Sciatic nerve (tissue), 2 donors: ENCODE measurements at regions not wholly inside any gene's neighbourhood (a gene's known extent, or its start where the extent isn't known, plus 50 kb on each side); places are given as distances from the start of the nearest gene placed in this dataset.
A peak's percentile ranks its signal among the peaks of the same experiment; 100 is the strongest.
"Not testable (repeated sequence)": the region's sequence is repeated elsewhere in the genome, so short reads cannot be mapped to it uniquely, and the experiment has no call there.

Experiments
- ATAC-seq: fragments of 200-7000 bp; cut with Tn5 transposase; one replicate; pipeline ENCODE4 v1.9.1; 2020; ENCODE audit warnings: mild to moderate bottlenecking, moderate library complexity
- DNase-seq: peaks from one replicate; pipeline ENCODE4 v3.0.0-alpha.2; 2020; ENCODE audit warnings: low spot score
- intact Hi-C: fragments of 100-400 bp; cut with DNase I; formaldehyde crosslinking; loops from one replicate; pipeline ENCODE4 v1.14.2; 2022
- donor health status: DM: no; HTN: no; CAD: no.
- donor health status: DM: no; HTN: no; CAD: no.

DNA sequence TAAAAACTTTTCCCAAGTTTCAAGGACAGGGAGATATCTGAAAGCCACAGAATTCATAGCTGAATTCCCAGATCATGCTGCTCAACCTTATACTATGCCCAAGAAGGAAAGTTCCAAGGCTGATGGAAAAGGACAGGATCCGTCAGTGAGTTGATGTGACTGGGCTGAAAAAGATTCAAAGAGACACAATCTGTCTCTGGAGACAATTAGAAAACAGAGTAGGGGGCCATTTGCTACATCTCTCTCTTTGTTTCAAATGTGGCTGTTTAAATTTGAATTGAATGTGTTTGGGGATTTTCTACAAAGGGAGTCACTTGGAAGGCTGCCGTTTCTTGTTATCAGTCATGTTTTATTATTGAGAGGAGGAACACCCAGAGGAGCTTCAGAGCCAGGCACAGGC is 292.6 kb downstream of the NUF2 start:
- intact Hi-C loops: no loop called here
- no peak for DNase-seq
- ATAC-seq: no peak

DNA sequence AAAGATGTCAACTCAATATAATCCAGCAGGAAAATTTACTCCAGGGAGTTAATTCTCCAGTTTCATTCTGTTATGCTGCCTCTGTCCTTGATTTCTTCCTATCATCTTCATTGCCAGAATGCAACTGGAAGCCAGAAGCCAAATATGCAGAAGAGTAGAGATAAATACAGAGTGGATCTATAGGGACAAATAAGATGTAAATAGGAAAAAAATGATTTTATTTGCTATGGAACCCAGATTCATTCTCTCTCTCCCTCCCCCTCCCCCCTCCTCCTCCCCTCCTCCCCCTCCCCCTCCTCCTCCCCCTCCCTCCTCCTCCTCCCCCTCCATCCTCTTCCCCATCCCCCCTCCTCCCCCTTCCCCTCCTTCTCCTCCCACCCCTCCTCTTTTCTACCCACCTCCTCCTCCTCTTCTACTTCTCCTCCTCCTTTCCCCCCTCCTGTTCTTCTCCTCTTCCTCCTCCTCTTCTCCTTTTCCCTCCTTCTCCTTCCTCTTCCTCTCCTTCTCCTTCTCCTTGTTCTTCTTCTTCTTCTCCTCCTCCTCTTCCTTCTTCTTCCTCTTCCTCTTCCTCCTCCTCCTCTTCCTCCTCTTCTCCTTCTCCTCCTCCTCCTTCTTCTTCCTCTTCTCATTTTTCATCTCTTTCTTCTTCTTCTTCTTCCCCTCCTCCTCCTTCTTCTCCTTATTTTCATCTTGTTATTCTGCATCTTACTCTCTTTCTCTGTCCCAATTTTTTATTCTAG is 306.4 kb downstream of the NUF2 start:
- intact Hi-C loops: no loop called here
- DNase-seq: no peak
- ATAC-seq: no peak

DNA sequence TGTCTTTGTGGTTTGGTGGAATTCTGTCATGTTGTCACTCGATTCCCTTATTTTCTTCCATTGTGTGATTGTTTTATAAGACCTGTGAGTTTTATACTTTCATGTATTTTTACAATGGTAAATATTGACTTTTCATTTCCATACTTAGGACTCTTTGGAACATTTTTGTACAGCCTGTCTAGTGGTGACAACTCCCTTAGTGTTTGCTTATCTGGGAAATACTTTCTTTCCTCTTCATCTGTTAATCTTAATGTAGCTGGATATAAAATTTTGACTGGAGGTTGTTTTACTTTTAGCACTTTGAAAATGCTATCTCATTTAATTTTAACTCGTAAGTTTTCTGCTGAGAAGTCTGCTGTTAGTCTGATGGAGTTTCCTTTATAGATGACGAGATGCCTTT is 310.5 kb downstream of the NUF2 start:
- no peak for ATAC-seq
- DNase-seq: no peak
- intact Hi-C loops: no loop called here

DNA sequence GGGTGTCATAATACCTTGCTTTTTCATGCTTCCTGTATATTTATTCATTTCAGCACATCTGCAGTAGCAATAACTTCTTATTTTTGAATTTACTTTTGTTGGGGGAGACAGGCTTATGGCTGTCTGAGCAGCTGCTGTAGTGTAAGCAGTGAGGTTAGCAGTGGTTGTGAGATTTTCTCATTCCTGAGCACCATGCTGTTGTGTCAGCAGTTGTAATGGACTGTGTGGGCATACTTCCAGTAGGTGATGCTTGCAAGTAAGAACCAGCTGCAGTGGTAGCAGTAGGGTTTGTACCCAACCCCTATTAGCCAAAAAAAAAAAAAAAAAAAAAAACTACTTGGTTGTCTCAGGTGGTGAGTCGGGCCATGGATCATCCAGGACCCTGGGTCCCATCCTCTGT is 311.6 kb downstream of the NUF2 start:
- ATAC-seq: no peak

DNA sequence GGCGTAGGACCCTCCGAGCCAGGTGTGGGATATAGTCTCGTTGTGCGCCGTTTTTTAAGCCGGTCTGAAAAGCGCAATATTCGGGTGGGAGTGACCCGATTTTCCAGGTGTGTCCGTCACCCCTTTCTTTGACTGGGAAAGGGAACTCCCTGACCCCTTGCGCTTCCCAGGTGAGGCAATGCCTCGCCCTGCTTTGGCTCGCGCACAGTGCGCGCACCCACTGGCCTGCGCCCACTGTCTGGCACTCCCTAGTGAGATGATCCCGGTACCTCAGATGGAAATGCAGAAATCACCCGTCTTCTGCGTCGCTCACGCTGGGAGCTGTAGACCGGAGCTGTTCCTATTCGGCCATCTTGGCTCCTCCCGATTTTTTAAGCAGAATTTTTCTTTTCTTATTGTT is 323.9 kb downstream of the NUF2 start:
- intact Hi-C loops, DNase-seq, ATAC-seq: not testable (repeated sequence)

More for the DNA sequence above, 311.6 kb downstream of the NUF2 start:
- intact Hi-C loops: no loop called here
- DNase-seq: no peak

DNA sequence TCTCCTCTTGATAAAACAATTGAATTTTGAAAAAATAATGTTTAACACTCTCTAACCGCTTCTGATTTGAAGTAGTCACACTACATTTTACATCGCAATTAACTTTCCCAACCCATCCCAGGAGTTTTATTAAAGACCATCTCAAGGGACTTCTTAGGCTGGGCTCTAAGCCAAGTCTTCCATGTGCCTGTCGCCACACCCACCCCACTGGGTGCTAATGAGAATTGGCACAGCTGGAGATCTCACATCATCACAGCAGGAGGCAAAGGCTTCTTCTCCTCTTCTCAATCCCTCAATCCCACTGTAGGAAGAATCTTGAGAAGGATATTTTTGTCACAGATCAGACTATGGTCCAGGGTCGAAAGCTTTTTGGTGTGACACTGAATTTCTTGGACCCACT is 328.9 kb downstream of the NUF2 start:
- DNase-seq: no peak
- no peak for ATAC-seq
- intact Hi-C loops: no loop called here

DNA sequence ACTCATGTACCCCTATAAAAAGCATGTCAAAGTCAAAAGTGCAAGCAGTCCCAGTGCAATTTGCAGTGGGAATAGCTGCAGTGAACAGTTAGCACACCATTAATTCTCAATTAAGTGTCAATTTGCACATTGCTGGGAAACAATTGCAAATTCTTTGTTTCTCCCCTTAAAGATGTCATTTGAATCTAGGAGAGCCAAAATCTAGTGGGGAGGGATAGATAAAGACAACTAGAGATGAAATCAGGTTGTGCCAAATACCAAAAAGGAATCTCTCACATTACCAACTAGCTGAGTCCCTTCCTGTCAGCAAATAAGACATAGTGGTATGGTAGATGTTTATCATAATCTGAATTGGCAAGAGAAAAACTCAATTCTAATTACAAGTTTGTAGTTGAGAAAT is 330.7 kb downstream of the NUF2 start:
- no peak for ATAC-seq
- intact Hi-C loops: no loop called here
- DNase-seq: no peak

DNA sequence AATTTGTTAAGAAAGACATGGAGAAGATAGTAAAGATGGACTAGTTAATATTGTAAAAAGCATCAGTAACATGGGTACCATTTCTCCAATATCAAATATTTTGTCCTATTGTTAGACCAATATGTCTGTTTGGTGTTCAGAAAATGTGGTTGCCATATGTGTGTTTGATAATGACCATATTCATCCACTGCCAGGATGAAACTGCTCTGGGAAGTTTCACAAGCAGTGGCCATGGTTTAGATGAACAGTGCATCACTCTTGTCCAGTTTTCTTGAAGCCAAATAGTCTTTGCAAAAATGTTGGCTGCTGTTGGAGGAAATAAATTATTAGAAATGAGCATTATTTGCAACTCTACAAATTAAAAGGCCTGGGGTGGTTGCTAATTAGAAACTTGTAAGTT is 333.8 kb downstream of the NUF2 start:
- DNase-seq (no peak), ATAC-seq (no peak)
- intact Hi-C loops: no loop called here

DNA sequence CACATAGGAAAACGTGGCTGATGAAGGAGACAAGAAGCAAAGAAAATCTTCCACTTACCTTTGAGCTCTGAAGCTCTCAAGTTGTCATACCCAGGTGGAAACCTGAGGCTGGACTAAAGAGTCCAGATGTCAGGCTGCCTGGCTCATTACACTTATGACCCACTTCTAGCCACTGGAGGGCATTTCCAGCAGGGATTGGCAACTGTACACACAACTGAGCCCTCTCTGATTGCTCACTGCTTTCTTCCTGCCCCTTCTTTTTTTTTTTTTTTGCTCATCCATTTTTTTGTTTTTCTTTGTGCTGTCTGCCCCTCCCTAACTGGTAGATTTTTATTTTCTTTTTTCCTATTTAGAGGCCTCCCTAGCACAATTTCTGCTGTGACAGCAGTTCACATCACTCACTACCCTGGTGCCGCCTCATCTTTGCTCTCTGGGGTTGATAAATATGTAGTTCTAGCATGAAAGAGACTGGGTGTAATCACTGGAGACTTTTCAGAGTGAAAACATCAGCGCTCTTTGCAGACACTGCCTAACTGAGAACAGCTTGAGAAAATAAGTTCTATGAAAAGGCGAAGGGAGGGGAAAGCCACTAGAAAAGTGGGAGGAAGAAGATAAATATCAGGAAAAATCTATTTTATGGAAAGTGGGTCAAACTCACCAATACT is 334.5 kb downstream of the NUF2 start:
- ATAC-seq: peak; percentile 24
- intact Hi-C loops: no loop called here

DNA sequence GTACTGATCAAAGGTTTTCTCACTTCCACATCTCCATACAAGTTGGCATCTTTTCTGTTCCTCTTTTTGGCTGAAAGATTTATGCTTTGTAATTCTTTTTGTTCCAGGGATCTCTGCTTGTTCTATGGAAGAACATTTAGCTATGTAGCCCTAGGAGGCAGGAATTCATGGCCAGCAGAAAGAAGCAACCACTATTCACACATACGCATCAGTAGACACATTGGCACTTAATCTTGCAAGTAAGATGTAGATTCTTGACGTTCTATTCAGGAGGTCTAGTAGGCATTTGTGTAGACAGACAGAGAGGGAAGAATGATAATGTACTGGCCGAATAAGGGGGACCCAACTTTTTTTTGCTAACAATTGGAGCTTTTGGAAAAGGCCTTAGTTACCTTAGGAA is 336.0 kb downstream of the NUF2 start:
- DNase-seq (no peak), ATAC-seq (no peak)
- intact Hi-C loops: no loop called here

More for the DNA sequence above, 334.5 kb downstream of the NUF2 start:
- DNase-seq: no peak

DNA sequence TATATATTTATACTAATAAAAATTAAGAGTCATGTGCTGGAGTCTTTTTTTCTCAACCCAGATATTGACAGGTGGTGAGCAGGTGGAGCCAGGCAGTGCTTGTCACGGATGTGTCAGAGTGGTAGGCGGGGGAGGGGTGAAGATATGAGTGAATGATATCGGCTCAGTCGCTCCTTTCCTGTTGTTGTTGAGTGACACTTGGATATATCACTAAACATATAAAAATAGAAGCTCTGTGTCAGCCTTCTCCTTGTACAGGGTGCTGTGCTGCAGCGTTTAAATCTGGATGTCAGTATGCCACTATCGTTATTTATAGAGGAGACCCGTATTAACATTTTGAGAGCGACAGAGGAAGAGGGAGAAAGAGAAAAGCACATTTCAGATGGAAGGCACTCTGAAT is 339.6 kb downstream of the NUF2 start:
- no peak for DNase-seq
- intact Hi-C loops: no loop called here
- no peak for ATAC-seq

DNA sequence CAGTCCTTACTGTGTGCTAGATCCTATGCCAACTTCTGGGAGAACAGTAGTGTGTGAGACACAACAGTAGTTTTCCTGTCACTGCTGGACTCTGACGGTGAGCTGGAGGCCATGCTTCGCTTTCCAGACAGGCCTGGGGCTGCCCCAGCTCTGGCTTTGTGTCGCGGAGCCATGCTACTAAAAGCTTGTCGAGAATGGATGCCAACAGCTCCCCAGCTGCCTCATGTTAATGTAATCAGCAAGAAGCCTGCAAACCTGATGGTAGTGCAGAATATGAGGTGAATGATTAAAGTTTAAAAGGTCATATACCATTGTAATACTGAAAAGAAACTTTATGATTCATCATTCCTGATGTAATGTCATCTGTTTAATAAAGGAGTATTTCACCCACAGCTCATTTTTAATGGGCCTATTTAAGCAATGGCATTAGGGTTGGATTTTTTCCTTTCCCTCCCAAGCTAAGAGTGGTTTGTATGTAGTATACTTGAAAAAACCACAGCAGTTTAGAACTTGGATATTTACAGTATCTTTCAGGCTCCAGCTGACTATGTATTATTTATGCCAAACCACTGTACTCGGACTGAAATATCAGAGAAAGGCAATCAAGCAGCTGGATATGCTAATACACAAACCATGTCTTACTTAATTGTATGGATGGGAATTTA is 343.0 kb downstream of the NUF2 start:
- DNase-seq: no peak
- ATAC-seq: no peak
- intact Hi-C loops: no loop called here

DNA sequence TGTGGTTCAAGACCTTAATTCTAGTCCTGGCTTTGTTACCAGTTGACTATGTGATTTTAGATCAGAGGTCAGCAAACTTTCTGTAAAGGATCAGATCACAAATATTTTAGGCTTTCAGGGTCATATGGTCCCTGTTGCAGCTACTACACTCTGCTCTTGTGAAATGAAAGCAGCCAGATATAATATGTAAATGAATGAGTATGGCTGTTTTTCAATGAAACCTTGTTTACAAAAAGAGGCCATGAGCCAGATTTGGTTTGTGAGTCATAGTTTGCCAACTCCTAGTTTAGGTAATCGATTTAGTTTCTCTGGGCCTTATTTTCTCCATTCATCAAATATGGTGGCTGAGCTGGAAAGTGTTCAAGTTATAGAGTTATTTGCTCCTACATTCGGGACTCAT is 346.7 kb downstream of the NUF2 start:
- intact Hi-C loops: no loop called here
- ATAC-seq: no peak
- no peak for DNase-seq

DNA sequence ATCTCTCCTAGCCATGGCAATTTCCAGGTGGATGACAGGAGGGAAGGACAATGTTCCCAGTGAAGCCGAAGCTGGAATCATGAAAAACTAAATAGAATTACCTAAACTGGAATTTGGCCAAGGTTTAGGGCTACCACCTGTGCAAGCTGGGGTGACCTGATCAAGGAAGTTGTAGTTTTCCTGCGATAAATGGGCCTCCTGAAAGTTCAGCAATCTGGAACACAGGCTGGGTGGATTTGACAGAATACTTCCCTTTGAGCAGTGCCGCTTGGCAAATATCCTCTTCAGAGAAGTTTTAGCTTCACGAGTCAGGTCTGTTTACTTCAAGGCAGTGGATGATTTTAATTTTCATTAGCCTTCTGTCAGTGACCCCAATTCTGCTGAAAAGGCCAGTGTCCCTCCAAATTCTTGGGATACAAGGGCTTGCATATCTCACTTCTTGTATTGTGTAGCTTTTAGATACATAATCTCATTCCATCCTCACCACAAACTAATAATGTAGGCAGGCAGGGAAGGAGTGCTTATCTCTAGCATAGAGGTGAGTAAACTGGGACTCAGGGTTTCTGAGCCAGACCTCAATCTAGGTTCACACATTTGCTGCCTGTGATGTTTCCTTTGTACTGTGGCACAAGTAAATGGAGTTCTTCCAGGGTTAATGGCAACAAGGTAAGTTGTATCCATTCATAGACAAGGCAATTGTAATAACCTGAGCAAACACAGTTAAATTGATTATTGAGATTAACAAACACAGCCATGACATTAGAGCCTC is 349.4 kb downstream of the NUF2 start:
- intact Hi-C loops: no loop called here
- ATAC-seq (no peak), DNase-seq (no peak)

DNA sequence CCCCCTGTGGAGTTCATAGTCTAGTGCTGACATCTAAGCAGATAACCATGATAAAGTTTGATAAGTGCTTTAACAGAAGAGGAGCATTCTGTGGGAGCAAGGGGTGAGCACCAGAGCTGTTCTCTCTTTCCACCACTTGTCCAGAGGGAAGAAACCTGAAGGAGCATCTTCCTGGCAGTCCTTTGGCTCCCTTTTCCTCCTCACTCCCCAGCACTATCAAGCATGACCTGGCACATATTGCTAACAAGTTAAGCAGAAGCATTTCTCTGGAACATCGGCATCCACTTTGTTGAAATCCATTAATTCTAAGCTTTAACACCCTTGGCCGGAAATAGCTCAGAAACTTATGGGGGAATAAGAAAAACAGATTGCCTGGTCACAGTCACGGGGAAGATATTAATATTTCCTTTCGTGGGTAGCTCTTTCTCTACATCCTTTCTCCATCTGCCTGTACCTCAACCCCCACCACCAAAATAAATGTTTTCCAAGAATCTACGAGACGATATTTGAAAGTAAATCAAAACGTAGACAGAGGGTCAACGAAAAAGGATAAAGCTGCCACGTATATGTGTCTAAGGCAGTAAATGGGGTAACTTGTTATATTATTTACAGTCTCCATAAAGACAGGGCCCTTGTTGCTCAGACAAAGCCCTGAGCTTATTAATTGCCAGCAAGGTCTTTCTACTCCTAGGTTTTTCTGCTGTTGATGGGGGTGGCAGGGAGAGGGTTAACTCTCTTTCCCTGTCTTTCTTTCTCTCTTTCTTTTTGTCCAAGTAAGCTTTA is 351.4 kb downstream of the NUF2 start:
- intact Hi-C loops: no loop called here
- DNase-seq: no peak
- no peak for ATAC-seq

DNA sequence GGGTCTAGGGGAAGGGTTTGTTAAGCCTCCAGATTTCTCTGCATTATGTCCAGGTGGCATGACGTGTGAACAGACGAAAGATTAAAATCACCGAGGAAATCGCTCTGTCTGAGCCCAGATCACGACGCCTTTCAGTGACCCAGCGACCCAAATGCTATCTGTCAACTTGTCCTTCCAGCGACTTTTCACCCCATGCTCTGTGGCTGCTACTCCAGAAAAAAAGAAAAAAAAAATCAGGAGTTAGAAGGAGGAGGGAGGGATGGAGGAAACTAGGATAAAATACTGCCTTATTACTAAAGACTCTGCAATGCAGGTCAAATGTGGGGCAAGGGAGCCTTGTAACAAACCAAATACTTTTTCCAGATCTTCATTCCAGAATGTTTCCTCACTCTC is 352.0 kb downstream of the NUF2 start:
- intact Hi-C loops: no loop called here
- ATAC-seq: peak; percentile 83
- no peak for DNase-seq

DNA sequence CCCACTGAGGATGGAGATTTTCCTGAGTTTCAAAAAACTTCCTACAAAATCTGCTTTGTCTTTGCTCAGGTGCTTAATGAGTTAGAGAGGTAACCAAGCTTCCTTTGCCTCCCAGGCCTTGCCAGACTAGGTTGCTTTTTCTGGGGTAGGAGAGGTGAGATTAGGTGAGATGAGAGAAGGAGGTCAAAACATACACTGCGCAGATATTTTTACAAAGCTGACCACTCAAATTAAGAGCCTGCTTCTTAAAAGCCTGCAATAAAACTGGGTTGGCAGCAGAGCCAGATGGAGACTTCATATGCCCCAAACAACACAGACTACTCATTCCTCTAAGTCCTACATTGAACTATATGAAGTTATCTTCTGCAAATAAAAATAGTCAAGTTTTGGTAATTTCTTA is 352.5 kb downstream of the NUF2 start:
- no peak for ATAC-seq

DNA sequence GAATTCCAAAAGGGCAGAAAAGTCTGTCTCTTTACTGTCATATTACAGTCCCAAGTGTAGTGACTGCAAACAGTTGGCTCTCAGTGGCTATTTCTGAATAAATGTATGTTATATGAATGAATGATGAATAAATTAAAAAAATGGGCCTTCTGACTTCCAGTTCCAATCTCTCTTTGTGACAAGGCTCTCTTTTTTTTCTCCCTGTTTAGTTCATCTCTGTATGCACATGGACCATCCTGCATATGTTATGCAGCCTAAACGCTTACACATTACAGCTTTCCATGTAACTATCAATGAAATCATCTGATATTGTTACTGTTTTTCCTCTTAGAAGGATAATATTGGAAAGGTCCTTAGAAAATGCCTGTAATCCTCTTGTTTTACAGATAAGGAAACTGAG is 363.0 kb downstream of the NUF2 start:
- no peak for ATAC-seq
- DNase-seq: no peak
- intact Hi-C loops: no loop called here

More for the DNA sequence above, 352.5 kb downstream of the NUF2 start:
- intact Hi-C loops: no loop called here
- no peak for DNase-seq

DNA sequence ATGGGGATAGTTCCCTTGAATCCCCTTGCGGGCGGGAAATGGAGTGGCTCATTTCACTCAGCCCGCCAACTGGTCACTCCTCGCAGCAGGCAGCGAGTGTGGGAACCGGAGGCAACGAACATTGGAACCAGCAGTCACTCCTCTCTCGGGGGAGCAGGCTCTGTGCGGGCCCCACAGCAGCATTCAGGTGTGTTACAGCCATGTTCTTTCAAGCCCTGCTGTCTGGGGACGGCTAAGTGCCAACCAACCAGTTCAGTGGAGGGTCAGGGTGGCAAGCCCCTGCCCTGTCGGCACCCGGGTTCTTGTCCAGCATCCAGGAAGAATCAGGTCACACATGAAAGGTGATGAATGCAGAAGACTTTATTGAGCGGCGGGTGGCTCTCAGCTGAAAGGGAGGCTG is 370.5 kb downstream of the NUF2 start:
- no peak for DNase-seq
- intact Hi-C loops: no loop called here
- no peak for ATAC-seq
